AG10803 (cell line): ENCODE measurements at regions not wholly inside any gene's neighbourhood (a gene's known extent, or its start where the extent isn't known, plus 50 kb on each side); places are given as distances from the start of the nearest gene placed in this dataset.
A peak's percentile ranks its signal among the peaks of the same experiment; 100 is the strongest.
"Not testable (repeated sequence)": the region's sequence is repeated elsewhere in the genome, so short reads cannot be mapped to it uniquely, and the experiment has no call there.

Experiments
- DNase-seq: peaks from one replicate; pipeline ENCODE4 v3.0.0; 2010; ENCODE audit warnings: low read depth
- H3K4me3 ChIP-seq: 2 replicates; pipeline ENCODE4 v1.5.1; 2011; ENCODE audit warnings: mild to moderate bottlenecking, low read length, control low read depth
- CTCF ChIP-seq: conservative IDR thresholded peaks from 2 replicates; pipeline ENCODE4 v1.5.1; 2011; ENCODE audit warnings: mild to moderate bottlenecking, low read length, control low read depth, inconsistent platforms

GRCh38 chr3:18179521-18179920, 245.6 kb downstream of the SATB1 start:
- TF ChIP-seq CTCF: no peak
- H3K4me3 ChIP-seq: no peak overlapping the region
- no peak for DNase-seq

GRCh38 chr3:18177271-18177670, 247.9 kb downstream of the SATB1 start:
- no peak for DNase-seq
- no peak overlapping the region for H3K4me3 ChIP-seq
- TF ChIP-seq CTCF: no peak

GRCh38 chr3:18173891-18174290, 251.2 kb downstream of the SATB1 start:
- DNase-seq, H3K4me3 ChIP-seq: not testable (repeated sequence)

GRCh38 chr3:18159681-18160080, 265.5 kb downstream of the SATB1 start:
- no peak for DNase-seq
- no peak overlapping the region for H3K4me3 ChIP-seq
- no peak for TF ChIP-seq CTCF

GRCh38 chr3:18153571-18154173, 271.5 kb downstream of the SATB1 start:
- DNase-seq: peak; percentile 77
- TF ChIP-seq CTCF: no peak
- no peak overlapping the region for H3K4me3 ChIP-seq

- DNase-seq: no peak
- no peak overlapping the region for H3K4me3 ChIP-seq
- no peak for TF ChIP-seq CTCF
These were observed 273.9 kb downstream of the SATB1 start for GRCh38 chr3:18151199-18151598.

GRCh38 chr3:18149935-18150334, 275.2 kb downstream of the SATB1 start:
- TF ChIP-seq CTCF: no peak
- no peak overlapping the region for H3K4me3 ChIP-seq
- DNase-seq: no peak

GRCh38 chr3:18149386-18149785, 275.8 kb downstream of the SATB1 start:
- TF ChIP-seq CTCF: no peak
- DNase-seq: peak; percentile 42
- H3K4me3 ChIP-seq: no peak overlapping the region
